HG03342 (cell line): ENCODE measurements at regions not wholly inside any gene's neighbourhood (a gene's known extent, or its start where the extent isn't known, plus 50 kb on each side); places are given as distances from the start of the nearest gene placed in this dataset.

Experiments used
- ATAC-seq: cut with Tn5 transposase; IDR thresholded peaks from one replicate; pipeline ENCODE4 v1.9.1; 2021; ENCODE audit warnings: mild to moderate bottlenecking, moderate library complexity; ENCODE audit not compliant: unreplicated experiment

GRCh38 chr18:45255197-45255890 is 359.9 kb upstream of the SLC14A2 start:
- ATAC-seq, result no peak

GRCh38 chr18:45260125-45260524 is 355.2 kb upstream of the SLC14A2 start:
- no peak for ATAC-seq

- no peak for ATAC-seq
Measured at GRCh38 chr18:45266023-45266422, 349.3 kb upstream of the SLC14A2 start.

- no peak for ATAC-seq
Measured at GRCh38 chr18:45267622-45268021, 347.7 kb upstream of the SLC14A2 start.

- no peak for ATAC-seq
Measured at GRCh38 chr18:45268583-45268982, 346.7 kb upstream of the SLC14A2 start.

GRCh38 chr18:45270289-45270771 is 344.9 kb upstream of the SLC14A2 start:
- no peak for ATAC-seq

GRCh38 chr18:45274026-45274425 is 341.2 kb upstream of the SLC14A2 start:
- no peak for ATAC-seq

GRCh38 chr18:45275367-45276113 is 339.7 kb upstream of the SLC14A2 start:
- ATAC-seq, result no peak

GRCh38 chr18:45276878-45277277 is 338.4 kb upstream of the SLC14A2 start:
- no peak for ATAC-seq

GRCh38 chr18:45277908-45278307 is 337.4 kb upstream of the SLC14A2 start:
- no peak for ATAC-seq

- no peak for ATAC-seq
Measured at GRCh38 chr18:45280481-45281276, 334.6 kb upstream of the SLC14A2 start.

- ATAC-seq, result no peak
Measured at GRCh38 chr18:45282101-45282812, 333.0 kb upstream of the SLC14A2 start.

- no peak for ATAC-seq
Measured at GRCh38 chr18:45284174-45284573, 331.1 kb upstream of the SLC14A2 start.

GRCh38 chr18:45284851-45285250 is 330.4 kb upstream of the SLC14A2 start:
- no peak for ATAC-seq

GRCh38 chr18:45285251-45285650 is 330.0 kb upstream of the SLC14A2 start:
- ATAC-seq, result no peak

- ATAC-seq, result no peak
Measured at GRCh38 chr18:45286431-45286830, 328.8 kb upstream of the SLC14A2 start.

GRCh38 chr18:45287531-45287930 is 327.7 kb upstream of the SLC14A2 start:
- ATAC-seq, result no peak

GRCh38 chr18:45290364-45290763 is 324.9 kb upstream of the SLC14A2 start:
- no peak for ATAC-seq

GRCh38 chr18:45291621-45292615 is 323.4 kb upstream of the SLC14A2 start:
- no peak for ATAC-seq

GRCh38 chr18:45295388-45295787 is 319.9 kb upstream of the SLC14A2 start:
- ATAC-seq, result no peak
